NB4 (cell line): ENCODE measurements at regions not wholly inside any gene's neighbourhood (a gene's known extent, or its start where the extent isn't known, plus 50 kb on each side); places are given as distances from the start of the nearest gene placed in this dataset.

Experiments
- POLR2A ChIP-seq: IDR thresholded peaks from 2 replicates; pipeline ENCODE4 v1.6.1; 2011; ENCODE audit warnings: mild to moderate bottlenecking; ENCODE audit not compliant: insufficient read length; ENCODE audit errors: extremely low read depth
- TF ChIP-seq, protein P1 (sequence below): IDR thresholded peaks from one replicate; pipeline ENCODE4 v1.5.1; 2012; ENCODE audit warnings: low read depth, low read length

DNA sequence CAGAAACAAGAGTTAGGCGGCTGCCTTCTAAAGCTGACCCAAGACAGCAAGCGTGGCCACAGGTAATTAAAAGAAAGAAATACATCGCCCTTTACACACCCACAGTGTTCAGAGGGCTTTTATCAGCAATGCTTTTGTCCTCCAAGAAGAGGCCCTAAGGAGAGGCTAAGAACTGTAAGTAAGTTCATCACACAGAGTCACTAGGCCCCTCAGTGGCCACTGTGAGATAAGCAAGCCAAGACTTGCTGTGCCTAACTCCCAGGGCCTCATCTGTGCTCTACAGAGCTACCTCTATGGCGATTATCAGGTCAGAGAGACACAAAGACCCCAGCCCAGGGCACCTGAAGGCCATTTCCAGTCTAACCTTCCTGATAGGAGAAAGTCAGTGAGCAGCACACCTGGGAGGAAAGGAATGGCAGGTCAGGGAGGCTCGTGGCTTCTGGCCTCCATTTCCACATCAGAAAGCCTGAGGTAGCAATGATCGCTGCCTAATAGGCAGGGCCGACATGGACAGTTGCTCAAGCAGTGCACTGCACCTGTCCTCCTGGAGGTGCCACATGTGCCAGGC is 545.2 kb upstream of the CDH11 start:
- TF ChIP-seq, protein P1, sequence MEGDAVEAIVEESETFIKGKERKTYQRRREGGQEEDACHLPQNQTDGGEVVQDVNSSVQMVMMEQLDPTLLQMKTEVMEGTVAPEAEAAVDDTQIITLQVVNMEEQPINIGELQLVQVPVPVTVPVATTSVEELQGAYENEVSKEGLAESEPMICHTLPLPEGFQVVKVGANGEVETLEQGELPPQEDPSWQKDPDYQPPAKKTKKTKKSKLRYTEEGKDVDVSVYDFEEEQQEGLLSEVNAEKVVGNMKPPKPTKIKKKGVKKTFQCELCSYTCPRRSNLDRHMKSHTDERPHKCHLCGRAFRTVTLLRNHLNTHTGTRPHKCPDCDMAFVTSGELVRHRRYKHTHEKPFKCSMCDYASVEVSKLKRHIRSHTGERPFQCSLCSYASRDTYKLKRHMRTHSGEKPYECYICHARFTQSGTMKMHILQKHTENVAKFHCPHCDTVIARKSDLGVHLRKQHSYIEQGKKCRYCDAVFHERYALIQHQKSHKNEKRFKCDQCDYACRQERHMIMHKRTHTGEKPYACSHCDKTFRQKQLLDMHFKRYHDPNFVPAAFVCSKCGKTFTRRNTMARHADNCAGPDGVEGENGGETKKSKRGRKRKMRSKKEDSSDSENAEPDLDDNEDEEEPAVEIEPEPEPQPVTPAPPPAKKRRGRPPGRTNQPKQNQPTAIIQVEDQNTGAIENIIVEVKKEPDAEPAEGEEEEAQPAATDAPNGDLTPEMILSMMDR, result peak; percentile 7
- TF ChIP-seq POLR2A, result no peak
